Gastrocnemius medialis (tissue), 4 donors: ENCODE measurements at regions not wholly inside any gene's neighbourhood (a gene's known extent, or its start where the extent isn't known, plus 50 kb on each side); places are given as distances from the start of the nearest gene placed in this dataset.

Experiments used
- CTCF ChIP-seq, 5 experiments: fragments of 450-650 bp in 3 of 5; fragments of 200-600 bp in 2 of 5; sonication (generic) in 2 of 5; IDR thresholded peaks in 4 of 5; conservative IDR thresholded peaks in 1 of 5; 1 replicate in 4 of 5; 2 replicates in 1 of 5; pipeline ENCODE4 v1.5.1; 2016 to 2019; ENCODE audit warnings: antibody characterized with exemption in 5 of 5, mild to moderate bottlenecking in 3 of 5, moderate library complexity in 3 of 5
- POLR2A ChIP-seq, 2 donors: fragments of 450-650 bp; IDR thresholded peaks; one replicate each; pipeline ENCODE4 v1.6.1; 2017; ENCODE audit warnings: antibody characterized with exemption in 2 of 2, mild to moderate bottlenecking in 2 of 2, moderate library complexity in 2 of 2

GRCh38 chr9:38227061-38227540, 158.1 kb upstream of the SHB start:
- TF ChIP-seq CTCF (IDR thresholded peaks at IDR 0.05 in 4 of 5, conservative IDR thresholded peaks at IDR 0.05 in 1 of 5) (no peak), POLR2A (IDR thresholded peaks at IDR 0.05) (no peak)
